HUDEP-2 (cell line): ENCODE measurements at regions not wholly inside any gene's neighbourhood (a gene's known extent, or its start where the extent isn't known, plus 50 kb on each side); places are given as distances from the start of the nearest gene placed in this dataset.

ENCODE experiments used
- DNase-seq, 76 experiments: peaks; one replicate each; lab custom pipeline; 2025; ENCODE audit not compliant: unreplicated experiment in 76 of 76; lab: John Stamatoyannopoulos, UW

DNA sequence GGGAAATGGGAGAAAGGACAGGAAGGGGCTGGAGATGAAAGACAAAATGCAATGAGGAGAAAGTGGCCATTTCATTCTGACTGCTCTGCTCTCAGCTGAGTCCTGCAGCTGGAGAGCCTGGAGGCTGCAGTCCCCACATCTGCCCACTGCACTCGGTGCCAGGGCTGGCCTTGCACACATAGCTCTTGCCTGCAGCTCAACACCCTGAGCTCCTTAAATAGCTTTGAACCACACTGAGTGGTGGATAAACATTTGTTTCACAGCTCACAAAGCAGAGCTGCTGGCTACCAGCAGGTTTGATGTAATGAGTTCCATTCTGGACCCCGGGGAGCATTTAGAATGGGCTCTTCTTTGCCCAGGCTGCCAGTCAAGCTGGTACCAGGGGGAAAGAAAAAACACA, 426.1 kb upstream of the CADM1 start:
- no peak for DNase-seq

DNA sequence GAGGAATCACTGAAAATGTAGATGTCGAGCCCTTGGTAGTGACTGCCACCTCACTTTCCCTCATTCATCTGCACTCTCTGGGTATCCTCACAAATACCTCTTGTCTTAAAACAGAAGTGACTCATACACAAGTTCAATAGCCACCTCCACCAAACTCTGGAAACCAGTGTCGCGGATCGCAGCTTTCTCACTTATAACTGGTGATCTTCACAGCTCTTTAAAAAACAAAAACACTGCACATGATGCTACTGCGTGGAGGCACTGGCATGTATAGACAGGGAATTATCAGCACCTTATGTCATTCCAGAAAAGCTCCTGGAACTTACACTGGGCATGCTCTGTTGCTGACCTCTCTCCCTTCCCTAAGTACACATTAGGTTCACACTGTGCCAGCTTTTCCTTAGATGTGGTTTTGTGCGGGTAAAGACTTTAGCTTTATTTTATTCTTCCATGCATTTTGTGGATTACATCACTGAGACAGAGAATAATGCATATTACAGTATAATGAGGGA, 425.5 kb upstream of the CADM1 start:
- no peak for DNase-seq

DNA sequence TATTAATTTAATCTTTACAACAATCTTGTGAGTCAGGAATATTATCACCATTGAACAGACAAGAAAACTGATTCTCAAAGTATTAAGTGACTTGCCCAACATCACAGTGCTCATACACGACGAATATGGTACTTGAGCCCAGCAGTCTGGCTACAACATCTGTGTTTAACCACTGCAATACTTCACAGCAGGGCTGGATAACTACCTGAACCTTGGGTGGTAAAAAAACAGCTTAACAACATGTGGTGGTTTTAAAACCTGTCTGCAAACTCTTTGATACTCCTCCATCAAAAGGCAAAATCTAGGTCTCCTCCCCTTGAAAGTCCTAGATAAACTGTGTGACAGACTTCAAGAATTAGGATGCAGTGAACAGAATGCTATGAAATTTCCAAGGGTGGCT, 424.6 kb upstream of the CADM1 start:
- DNase-seq: no peak

DNA sequence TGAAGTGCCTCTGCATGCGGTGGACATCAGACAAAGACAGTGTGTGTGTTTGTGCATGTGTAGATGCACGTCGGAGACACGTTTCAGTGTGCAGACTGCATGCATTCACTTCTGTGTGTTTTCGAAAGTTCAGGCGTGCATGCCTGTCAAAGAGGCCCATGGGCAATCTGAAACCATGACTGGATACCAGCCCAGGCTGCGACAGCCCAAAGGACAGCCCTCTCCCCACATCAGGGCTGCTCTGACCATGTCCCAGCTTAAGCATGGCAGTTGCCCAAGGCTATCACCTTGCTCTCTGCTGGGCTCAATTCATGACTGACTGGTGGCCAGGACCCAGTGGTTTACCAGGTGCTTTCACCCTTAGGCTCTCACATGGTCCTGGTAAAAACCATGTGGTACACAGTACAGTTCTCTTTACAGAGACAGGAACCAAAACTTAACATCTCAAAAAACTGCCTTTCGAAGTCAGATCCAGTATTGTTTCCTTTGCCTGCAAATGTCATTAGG, 423.7 kb upstream of the CADM1 start:
- DNase-seq: no peak

DNA sequence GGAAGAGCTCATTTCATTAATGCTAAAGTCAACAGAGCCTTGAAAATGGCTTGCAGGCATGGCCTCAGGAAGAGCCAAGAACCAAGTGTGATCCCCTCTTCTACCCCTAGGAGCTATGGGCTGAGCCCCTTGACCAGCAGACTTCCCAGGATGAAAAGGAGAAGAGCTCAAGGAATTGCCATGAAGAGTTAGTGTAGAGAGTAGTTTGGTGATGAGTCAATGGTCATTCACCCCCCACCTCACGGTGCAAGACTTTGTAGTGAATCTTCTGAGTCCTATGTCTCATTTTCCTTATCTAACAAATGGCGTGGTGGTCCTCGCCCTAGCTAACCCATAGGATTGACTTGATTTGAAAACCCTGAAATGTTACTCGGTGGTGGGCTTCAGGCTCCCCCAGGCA, 422.4 kb upstream of the CADM1 start:
- DNase-seq: no peak

DNA sequence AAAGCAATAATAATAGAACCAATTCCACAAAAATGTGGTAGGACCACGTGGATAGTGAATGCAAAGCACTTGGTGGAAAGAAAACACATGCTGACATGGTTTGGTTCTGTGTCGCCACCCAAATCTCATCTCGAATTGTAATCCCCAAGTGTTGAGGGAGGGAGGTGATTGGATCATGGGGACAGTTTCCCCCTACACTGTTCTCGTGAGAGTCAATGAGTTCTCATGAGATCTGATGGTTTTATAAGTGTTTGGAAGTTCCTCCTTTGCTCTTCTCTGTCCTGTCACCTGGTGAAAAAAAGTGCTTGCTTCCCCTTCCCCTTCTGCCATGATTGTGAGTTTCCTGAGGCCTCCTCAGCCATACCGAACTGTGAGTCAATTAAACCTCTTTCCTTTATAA, 421.9 kb upstream of the CADM1 start:
- DNase-seq: no peak

DNA sequence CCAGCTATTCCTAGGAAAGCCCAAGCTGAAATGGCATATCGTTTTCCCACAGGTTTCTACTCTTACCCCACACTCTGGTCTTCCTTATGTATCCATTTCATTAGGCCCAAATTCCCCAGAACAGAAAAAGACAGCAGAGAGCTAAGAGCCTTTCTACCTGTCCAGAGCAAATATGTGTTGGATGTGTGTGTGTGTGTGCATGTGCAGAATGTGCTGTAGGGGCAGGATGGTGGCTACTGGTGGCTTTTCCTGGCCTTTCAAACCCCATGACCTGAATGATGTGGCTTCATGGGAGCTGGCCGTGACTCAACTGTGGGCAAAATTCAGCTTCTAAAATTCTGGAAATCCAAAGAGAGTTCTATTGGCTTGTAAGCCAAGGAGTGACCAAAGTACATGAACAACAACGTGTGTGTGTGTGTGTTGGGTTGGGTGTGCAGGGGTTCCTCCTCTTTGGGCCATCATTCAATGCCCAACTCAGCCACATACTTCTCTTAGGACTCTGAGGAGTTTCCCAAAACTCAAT, 421.4 kb upstream of the CADM1 start:
- DNase-seq: no peak

DNA sequence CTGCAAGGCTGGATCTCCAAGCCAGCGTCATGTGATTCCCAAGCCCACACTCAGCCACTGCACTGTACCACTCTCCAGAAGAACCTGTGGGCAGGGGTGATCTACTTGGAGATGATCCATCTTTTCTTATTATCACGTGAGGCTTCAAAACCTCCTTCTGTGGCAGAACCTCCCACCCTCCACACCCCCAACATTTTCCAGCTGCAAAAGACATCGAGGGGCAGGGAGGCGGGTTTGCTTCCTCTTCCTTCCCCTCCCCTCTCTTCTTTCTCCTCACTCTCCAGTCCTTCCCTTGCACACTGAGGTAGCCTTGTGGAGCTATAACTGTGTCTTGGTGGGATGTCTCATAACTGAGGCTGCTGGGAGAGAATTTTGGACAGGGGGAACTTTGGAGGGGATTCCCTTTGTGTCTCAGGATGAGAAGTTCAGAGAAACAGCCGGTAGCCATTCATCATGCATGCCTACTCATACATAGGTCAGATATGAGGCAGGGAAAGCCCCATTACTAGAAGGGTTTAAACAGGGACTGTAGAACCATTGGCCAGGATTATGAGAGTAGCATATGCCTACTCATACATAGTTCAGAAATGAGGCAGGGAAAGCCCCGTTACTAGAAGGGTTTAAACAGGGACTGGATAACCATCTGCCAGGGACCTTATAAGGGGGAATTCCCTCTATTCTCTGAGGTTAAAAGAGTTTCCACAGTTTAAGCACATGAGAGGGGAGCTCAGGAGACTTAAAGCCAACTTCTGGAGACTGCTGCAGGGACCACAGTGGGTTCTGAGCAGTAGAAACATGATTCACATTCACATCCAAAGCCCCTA, 420.7 kb upstream of the CADM1 start:
- no peak for DNase-seq

DNA sequence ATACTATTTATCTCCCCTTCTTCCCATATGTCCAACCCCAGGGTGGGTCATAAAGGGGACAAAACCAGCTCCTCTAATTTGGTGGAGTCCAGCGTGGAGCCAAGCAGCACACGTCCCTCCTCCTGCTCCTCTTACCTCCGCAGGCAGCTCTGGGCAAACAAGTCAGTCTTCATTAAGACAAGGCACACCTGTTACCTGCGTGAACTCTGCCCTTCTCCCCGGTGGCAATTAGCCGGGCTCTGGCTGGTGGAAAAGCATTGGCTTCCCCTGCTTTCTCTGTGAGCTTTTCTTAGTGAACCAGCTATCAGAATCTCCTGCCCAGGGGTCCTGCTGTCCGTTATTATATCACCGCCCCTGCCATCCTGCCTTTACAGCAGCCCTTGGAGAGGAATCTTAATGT, 418.7 kb upstream of the CADM1 start:
- DNase-seq: no peak

DNA sequence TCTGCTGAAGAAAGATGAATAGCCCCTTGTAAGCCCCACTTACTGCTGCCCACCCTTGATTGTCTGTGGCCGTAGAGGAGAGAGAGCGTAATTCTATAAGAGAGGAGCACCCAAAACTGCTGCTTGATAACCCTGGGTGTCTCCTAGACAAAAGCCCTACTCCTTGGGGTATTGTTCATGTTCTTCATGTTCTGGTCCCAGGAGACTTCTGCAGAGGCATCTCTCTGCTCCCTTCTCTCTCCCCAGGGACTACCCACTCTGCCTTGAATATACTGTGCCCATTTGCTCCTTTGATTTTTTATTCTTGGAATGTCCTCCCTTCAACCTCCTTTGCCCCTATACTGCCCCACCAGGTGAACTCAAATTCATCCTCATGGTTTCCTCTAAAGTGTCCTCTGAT, 417.8 kb upstream of the CADM1 start:
- DNase-seq: no peak

DNA sequence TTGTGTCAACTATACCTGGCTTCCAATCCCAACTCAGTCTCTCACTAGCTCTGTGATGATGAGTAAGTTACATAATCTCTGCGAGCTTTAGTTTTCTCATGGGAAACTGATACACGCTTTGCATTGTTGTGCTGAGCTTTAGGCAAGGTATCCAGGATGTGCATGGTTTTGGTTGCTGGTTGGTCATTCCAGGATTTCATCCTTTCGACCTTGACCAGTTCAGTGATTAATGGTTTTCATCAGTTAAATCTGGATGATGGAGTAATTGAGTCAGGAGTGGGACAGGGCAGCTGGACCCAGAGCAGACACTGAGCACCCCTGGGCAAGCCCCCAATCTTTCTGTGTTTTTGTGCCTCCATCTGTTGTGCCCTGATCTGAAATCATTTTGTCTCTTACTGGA, 417.3 kb upstream of the CADM1 start:
- DNase-seq: no peak

DNA sequence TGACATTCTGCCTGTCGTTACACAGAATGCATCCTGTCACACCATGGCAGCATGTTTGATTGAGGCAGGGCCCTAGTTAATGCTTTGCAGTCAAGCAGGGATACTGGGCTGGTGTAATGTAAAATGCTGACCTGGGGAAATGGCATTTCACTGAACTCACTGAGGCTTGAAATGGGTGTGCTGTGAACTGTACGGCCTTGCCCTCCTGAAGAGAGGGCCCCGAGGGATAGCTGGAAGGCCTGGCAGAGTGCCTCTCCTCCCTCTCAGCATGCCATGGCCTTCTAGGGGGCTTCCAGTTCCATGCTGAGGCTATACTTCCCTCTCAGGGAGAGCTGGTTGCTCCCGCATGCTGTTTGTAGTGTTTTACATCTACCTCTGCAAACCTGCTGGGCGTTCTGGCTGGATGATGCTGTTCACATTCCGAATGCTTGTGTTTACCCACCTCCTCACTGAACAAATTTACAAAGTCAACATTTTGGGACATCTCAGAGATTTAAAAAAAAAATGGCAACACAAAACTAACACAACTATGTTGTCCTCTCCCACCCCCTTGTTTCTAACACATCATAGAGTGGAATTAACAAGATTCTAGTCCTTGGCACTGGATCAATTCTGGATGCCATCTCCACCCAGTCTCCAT, 416.7 kb upstream of the CADM1 start:
- no peak for DNase-seq

DNA sequence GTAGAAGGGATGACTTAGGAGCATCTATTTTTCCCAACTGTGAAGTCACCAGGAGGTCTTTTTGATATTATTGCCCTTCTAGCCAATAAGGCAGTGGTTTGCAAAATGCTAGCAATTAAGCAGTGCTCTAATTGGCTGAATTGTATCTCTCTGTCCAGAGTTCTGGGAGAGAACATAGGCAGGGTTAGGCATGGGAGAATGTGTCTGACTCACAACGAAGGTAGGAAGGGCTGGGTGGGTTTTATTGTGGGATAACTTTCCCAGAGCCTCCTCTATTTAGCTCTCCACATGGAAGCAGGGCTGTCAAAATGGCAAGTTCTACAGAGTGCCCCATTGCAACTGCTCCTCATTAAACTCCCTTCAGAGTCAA, 415.9 kb upstream of the CADM1 start:
- DNase-seq: no peak

DNA sequence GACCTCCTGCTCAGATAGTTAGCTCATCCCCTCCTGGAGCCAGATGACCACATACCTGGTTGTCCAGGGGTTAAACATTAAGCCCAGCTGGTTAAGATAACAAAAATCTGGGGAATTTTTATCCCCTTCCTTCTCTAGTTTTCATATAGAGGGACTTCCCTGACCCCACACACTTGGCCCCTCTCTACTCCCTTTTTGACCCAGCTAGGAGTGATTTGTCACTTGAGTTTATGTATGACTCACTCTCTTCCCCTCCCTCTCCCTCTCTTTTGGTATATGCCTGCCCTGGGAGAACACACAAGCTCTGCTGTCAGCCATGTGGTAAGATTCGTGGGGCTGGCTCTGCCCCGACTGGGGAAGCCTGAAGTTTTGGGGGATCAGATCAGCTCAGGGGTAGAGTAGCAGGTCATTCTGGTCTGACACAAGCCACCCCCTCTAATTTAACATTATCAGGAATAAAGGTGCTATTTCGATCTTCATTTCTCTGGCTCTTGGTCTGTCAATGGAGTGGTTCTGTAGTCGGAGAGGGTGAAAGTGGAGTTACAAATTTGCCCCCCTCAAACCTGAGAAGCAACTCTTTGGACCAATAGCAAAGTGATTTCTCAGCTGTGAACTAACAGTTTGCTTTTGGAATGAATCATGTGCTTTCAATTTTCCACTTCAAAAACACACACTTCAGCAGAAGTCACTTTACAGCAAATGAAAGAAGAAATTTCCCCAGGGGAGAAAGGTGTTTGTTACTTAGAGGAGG, 415.3 kb upstream of the CADM1 start:
- no peak for DNase-seq

DNA sequence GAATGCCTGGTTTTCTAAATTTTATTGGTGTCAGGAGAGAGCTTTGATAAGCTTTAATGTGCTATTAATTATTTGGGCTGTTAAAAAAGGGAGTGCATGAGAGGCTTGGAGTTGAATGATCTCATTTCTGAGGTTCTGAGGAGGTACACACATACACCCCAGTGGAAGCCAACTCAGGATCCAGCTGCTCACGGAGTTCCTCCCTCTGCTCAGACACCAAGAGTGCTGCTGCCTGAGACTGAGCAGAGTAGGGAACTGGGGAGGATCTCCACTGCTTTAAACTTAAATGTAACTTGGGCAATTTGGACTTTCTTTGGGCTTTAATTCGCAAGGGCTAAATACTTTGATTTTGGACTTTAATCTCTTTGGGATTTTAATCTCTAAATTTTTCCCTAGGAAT, 414.4 kb upstream of the CADM1 start:
- no peak for DNase-seq

DNA sequence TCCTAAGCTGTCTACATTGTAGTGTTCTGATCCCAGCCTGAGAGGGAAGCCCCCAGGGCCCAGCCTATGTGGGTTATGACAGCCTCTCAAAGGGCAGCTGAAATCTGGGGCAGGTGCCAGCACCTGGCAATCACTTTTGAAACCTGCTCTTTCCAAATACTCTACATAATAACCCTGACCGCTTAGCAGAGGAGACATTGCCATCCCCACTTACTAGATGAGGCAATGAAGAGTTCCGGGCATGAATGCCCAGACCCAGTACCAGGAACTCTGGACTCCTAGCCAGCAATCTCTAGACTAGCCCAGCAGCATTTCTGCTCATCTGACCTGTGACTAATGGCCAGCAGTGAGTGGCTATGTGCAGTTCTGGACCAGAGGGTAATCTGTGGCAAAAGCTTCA, 412.4 kb upstream of the CADM1 start:
- DNase-seq: no peak

DNA sequence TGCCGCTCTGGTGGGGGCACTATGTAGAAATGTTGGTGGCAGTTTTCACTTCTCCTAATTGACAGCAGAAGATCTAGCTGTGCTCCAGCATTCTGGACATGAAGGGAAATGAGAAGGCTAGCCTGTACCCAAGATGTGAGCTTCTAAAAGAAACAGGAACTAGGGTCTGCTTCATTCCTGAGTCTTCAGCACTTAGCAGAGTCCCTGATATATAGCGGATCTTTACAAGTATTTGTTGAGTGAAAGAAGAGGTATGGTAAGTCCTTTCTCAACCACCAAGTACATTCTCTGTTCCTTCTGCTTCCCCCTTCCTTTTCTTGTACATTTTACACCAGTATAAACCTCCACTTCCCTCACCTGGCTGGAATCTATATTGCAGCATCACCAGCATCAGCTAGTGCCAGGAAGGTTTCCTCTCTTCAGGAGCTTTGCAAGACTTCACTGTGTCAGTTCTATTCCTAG, 408.3 kb upstream of the CADM1 start:
- no peak for DNase-seq

DNA sequence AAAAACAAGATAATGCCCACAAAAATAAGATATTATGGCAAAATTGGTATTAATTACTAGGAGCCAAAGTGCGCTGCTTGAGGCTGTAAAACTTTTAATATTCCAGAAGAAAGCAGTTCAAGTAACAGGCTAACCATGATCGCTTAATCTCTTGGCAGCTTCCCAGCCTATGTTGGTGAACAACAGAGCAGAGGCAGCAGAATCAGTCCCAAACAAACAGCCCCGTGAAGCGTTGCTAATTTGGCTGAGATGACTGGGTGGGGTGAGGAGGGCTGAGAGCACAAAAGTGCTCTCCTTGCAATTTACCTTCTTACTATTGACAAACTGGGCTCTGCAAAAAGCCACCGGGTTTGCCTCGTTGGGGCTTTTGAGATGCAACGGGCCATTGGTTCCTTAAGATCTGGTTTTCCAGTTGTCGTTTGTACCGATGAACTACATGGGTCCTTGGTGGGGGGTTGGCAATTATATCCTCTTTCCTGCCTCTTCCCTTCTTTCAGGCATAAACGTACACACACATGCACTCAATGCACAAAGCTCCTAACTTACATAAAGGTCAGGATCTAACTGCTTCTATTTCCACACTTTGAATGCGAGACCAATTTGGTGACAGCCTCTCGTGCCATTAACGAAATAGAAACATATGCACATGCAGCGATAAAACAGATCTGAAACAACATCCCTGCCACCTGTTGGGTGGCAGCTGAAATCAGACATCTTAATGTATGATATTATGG, 407.6 kb upstream of the CADM1 start:
- no peak for DNase-seq

DNA sequence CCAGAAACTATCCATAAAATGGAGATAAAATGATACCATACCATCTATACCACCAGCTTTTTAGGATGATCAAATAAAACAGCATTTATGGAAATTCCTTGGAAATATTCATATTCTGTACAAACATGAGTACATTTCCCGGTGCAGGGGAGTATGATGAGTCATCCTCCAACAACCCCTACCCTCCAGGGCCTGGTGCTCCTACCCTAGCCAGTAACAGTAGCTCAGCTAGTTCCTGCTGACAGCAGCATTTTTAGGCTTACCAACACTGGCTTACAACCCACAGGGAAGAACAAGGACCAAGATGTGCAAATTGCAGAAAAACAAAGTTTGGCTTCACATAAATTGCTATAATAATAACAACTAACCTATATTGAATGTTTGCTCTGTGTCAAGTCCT, 406.2 kb upstream of the CADM1 start:
- no peak for DNase-seq

DNA sequence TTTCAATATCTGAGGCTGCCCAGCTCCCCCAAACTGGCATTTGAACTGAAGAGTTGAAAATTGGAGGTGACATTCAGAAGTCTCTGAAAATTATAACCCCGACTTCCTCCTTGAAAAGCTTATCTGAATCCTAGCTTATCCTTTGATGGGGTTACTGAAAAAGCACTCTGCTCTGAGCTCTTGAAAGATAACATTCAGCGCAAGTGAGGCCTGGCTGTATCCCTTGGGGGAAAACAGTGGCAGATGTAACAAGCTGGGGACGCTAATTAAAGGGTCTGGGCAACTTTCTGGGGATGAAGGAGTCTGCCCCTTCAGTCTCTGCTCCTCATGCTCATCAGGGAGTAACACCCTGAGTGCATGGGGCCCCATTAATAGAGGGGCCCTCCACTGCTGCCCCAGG, 402.0 kb upstream of the CADM1 start:
- DNase-seq: no peak
